Panc1 (cell line): ENCODE measurements at regions not wholly inside any gene's neighbourhood (a gene's known extent, or its start where the extent isn't known, plus 50 kb on each side); places are given as distances from the start of the nearest gene placed in this dataset.

Source experiments
- ATAC-seq: fragments of 200-7000 bp; cut with Tn5 transposase; 2 replicates; pipeline ENCODE4 v1.9.1; 2020; ENCODE audit warnings: mild to moderate bottlenecking, moderate library complexity
- BruUV-seq: library from RNA; stranded (reverse); fragments of 400-500 nt; replicated peaks from 2 replicates; lab custom pipeline; 2021; lab: Mats Ljungman, UMichigan
- CTCF ChIA-PET: fragments of 300-600 bp; sonication (Branson Sonifier 250); formaldehyde crosslinking; loops from one replicate; lab custom pipeline; 2022; ENCODE audit warnings: antibody characterized with exemption; lab: Charles Lee
- POLR2A ChIA-PET: fragments of 300-600 bp; sonication (Branson Sonifier 250); formaldehyde crosslinking; loops from one replicate; lab custom pipeline; 2022; ENCODE audit warnings: antibody characterized with exemption; lab: Charles Lee
- DNase-seq: peaks from one replicate; pipeline ENCODE4 v3.0.0-alpha.2; 2010; ENCODE audit warnings: low read depth, low spot score
- H3K27ac ChIP-seq: 2 replicates; pipeline ENCODE4 v1.5.1; 2011; ENCODE audit warnings: mild to moderate bottlenecking, low read length, inconsistent platforms
- H3K27me3 ChIP-seq: fragments of 200-500 bp; sonication (Bioruptor generic); 2 replicates; pipeline ENCODE4 v1.6.0; 2014; ENCODE audit warnings: low read length, inconsistent platforms; ENCODE audit not compliant: control insufficient read depth, insufficient read depth
- H3K36me3 ChIP-seq: fragments of 200-500 bp; sonication (Bioruptor generic); 2 replicates; pipeline ENCODE4 v1.5.1; 2014; ENCODE audit warnings: inconsistent platforms, mild to moderate bottlenecking, low read length, moderate library complexity; ENCODE audit not compliant: control insufficient read depth, insufficient read depth
- H3K4me1 ChIP-seq: 2 replicates; pipeline ENCODE4 v1.5.1; 2011; ENCODE audit warnings: inconsistent platforms, mild to moderate bottlenecking, low read length, moderate library complexity; ENCODE audit not compliant: control insufficient read depth, insufficient read depth
- H3K4me3 ChIP-seq, 2 experiments: 2 replicates each; pipeline ENCODE4 v1.5.1; 2011 to 2012; ENCODE audit warnings: low read depth in 2 of 2, low read length in 2 of 2, mild to moderate bottlenecking in 2 of 2, inconsistent platforms in 1 of 2, moderate library complexity in 1 of 2
- H3K9me3 ChIP-seq: fragments of 200-500 bp; sonication (Bioruptor generic); 2 replicates; pipeline ENCODE4 v1.5.1; 2014; ENCODE audit warnings: low read depth, mild to moderate bottlenecking, inconsistent platforms, low read length, moderate library complexity; ENCODE audit not compliant: control insufficient read depth, insufficient read depth
- CTCF ChIP-seq: fragments of 450-650 bp; IDR thresholded peaks from 2 replicates; pipeline ENCODE4 v1.5.1; 2017; ENCODE audit warnings: mild to moderate bottlenecking
- POLR2AphosphoS5 ChIP-seq: IDR thresholded peaks from 2 replicates; pipeline ENCODE4 v1.6.1; 2012; ENCODE audit warnings: mild to moderate bottlenecking, low read depth, low read length, moderate library complexity
- REST ChIP-seq, 2 experiments: IDR thresholded peaks; 2 replicates each; pipeline ENCODE4 v1.6.1; 2011 to 2012; ENCODE audit warnings: low read depth in 2 of 2, control low read depth in 1 of 2, low read length in 1 of 2, mild to moderate bottlenecking in 1 of 2, moderate library complexity in 1 of 2; ENCODE audit not compliant: insufficient read depth in 1 of 2
- SIN3A ChIP-seq: IDR thresholded peaks from 2 replicates; pipeline ENCODE4 v1.6.1; 2012; ENCODE audit warnings: low read depth, mild to moderate bottlenecking, low read length, moderate library complexity, borderline replicate concordance; ENCODE audit not compliant: insufficient read depth
- TCF7L2 ChIP-seq: IDR thresholded peaks from 2 replicates; pipeline ENCODE4 v1.6.1; 2011; ENCODE audit warnings: mild to moderate bottlenecking, low read depth, low read length, inconsistent platforms
- in situ Hi-C: cut with HindIII; loops from 2 replicates; pipeline ENCODE4 v1.10.0; 2016; ENCODE audit warnings: low sequenced_read_pairs, low pct_unique_long_range_greater_than_20kb
- intact Hi-C: fragments of 100-400 bp; cut with micrococcal nuclease; formaldehyde crosslinking; loops from one replicate; pipeline ENCODE4 v1.10.0; 2022; ENCODE audit not compliant: unreplicated experiment

GRCh38 chr6:939526-940252 is 246.8 kb upstream of the EXOC2 start:
- DNase-seq = no peak
- TF ChIP-seq CTCF = no peak
- H3K4me3 ChIP-seq = no peak overlapping the region
- peaks cover 6% of the 10 kb centered on the region; the same call in 1 of the 2 replicates for H3K27me3 ChIP-seq
- no peak overlapping the region for H3K27ac ChIP-seq
- ATAC-seq = no peak; the same call in 1 of the 2 replicates
- in situ Hi-C loops = no loop called here
- no peaks in the 10 kb centered on the region for H3K9me3 ChIP-seq
- CTCF ChIA-PET = no interaction called here
- no peaks in the 10 kb centered on the region for H3K4me1 ChIP-seq
- no TSS peak for BruUV-seq
- POLR2A ChIA-PET = no interaction called here
- intact Hi-C loops = no loop called here
- no peaks in the 10 kb centered on the region for H3K36me3 ChIP-seq

GRCh38 chr6:938916-939315 is 246.0 kb upstream of the EXOC2 start:
- no TSS peak for BruUV-seq
- Histone ChIP-seq H3K4me1 (no peaks in the 10 kb centered on the region), H3K36me3 (no peaks in the 10 kb centered on the region), H3K27ac (no peak overlapping the region), H3K4me3 (no peak overlapping the region), H3K27me3 (peaks cover 6% of the 10 kb centered on the region; the same call in 1 of the 2 replicates), H3K9me3 (no peaks in the 10 kb centered on the region)
- TF ChIP-seq SIN3A (no peak), TCF7L2 (no peak), CTCF (no peak), POLR2AphosphoS5 (no peak)
- ATAC-seq (no peak), DNase-seq (no peak)
- intact Hi-C loops = no loop called here
- ChIA-PET CTCF (no interaction called here), POLR2A (no interaction called here)
- in situ Hi-C loops = no loop called here

- H3K4me3 ChIP-seq = no peak overlapping the region
- BruUV-seq = no TSS peak
- ATAC-seq = no peak
- peaks cover 8% of the 10 kb centered on the region; the same call in 1 of the 2 replicates for H3K27me3 ChIP-seq
- in situ Hi-C loops = no loop called here
- no peaks in the 10 kb centered on the region for H3K9me3 ChIP-seq
- ChIA-PET POLR2A (no interaction called here), CTCF (no interaction called here)
- intact Hi-C loops = no loop called here
- H3K36me3 ChIP-seq = no peaks in the 10 kb centered on the region
- H3K4me1 ChIP-seq = no peaks in the 10 kb centered on the region
- TF ChIP-seq REST (IDR thresholded peaks at IDR 0.05; ENCODE audit: insufficient read depth in 1 of 2, low read depth in 2 of 2, low read length in 1 of 2) (no peak), CTCF (no peak)
- no peak for DNase-seq
- H3K27ac ChIP-seq = no peak overlapping the region
These were observed 245.4 kb upstream of the EXOC2 start for GRCh38 chr6:938271-938905.
